BLaER1 (cell line): ENCODE measurements at regions not wholly inside any gene's neighbourhood (a gene's known extent, or its start where the extent isn't known, plus 50 kb on each side); places are given as distances from the start of the nearest gene placed in this dataset.
"Not testable (repeated sequence)": the region's sequence is repeated elsewhere in the genome, so short reads cannot be mapped to it uniquely, and the experiment has no call there.

Source experiments
- H3K27ac ChIP-seq: shearing (Covaris generic); formaldehyde crosslinking; 2 replicates; pipeline ENCODE4 v1.8.1; 2022
- H3K27me3 ChIP-seq: shearing (Covaris generic); formaldehyde crosslinking; 2 replicates; pipeline ENCODE4 v1.8.1; 2022
- H3K36me3 ChIP-seq: shearing (Covaris generic); formaldehyde crosslinking; 2 replicates; pipeline ENCODE4 v1.8.1; 2022
- H3K4me1 ChIP-seq: shearing (Covaris generic); formaldehyde crosslinking; 2 replicates; pipeline ENCODE4 v1.8.1; 2022
- H3K4me2 ChIP-seq: shearing (Covaris generic); formaldehyde crosslinking; 2 replicates; pipeline ENCODE4 v1.8.1; 2022
- H3K4me3 ChIP-seq: shearing (Covaris generic); formaldehyde crosslinking; 2 replicates; pipeline ENCODE4 v1.8.1; 2022
- H3K9ac ChIP-seq: shearing (Covaris generic); formaldehyde crosslinking; 2 replicates; pipeline ENCODE4 v1.8.1; 2022
- H3K9me3 ChIP-seq: shearing (Covaris generic); formaldehyde crosslinking; 2 replicates; pipeline ENCODE4 v1.8.1; 2022
- H4K20me1 ChIP-seq: shearing (Covaris generic); formaldehyde crosslinking; 2 replicates; pipeline ENCODE4 v1.8.1; 2022
- Cebpa-rat ChIP-seq: shearing (Covaris generic); IDR thresholded peaks from 2 replicates; pipeline ENCODE4 v1.8.1; 2022

DNA sequence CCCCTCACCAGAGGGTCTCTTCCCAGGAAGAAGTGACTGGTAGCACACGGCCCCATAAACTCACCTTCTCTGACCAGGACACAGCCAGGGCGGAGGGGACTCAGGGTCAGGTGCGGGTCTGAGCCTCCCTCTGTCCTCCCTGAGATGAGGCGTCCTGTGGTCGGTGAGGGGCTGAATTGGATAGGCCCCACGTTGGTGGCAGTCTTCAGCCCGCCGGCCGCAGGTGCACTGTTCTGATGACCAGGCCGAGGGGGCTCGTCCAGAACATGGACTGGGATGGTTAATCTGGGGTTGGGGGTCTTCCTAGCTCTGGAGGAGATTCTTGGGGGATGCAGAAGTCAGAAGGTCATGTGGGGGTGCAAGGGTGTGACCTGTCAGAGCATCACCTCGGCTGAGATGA lies 102.2 kb upstream of the PPP1R26 start:
- H3K9me3 ChIP-seq, result no peaks in the 10 kb centered on the region
- H3K4me2 ChIP-seq, result no peak overlapping the region
- H3K27me3 ChIP-seq, result no peaks in the 10 kb centered on the region
- H4K20me1 ChIP-seq, result no peaks in the 10 kb centered on the region
- no peak overlapping the region for H3K9ac ChIP-seq
- H3K4me1 ChIP-seq, result peaks cover 9% of the 10 kb centered on the region
- no peak for TF ChIP-seq Cebpa-rat
- no peaks in the 10 kb centered on the region for H3K36me3 ChIP-seq
- no peak overlapping the region for H3K4me3 ChIP-seq
- no peak overlapping the region for H3K27ac ChIP-seq

DNA sequence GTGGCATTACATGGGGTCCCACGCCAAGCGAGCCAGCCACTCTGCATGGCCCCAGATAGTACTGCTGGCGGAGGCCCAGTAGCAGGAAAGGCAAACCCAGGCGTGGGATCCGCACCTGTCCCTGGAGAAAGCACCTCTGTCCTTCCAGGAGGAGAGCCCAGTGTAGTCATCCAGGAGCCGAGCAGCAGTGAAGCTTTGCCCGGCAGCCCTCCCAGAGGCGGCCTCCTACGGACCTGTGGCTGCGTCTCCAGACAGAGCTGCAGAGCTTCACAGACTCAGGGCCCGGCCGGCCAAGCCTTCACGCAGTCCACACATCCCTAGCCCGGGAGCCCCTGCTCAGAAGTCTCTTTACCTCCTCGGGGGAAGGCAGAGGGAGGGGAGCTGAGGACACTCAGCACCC lies 100.8 kb upstream of the PPP1R26 start:
- Histone ChIP-seq H4K20me1 (no peaks in the 10 kb centered on the region), H3K27me3 (no peaks in the 10 kb centered on the region), H3K4me3 (no peak overlapping the region), H3K9me3 (no peaks in the 10 kb centered on the region), H3K27ac (no peak overlapping the region), H3K36me3 (no peaks in the 10 kb centered on the region), H3K4me2 (no peak overlapping the region), H3K9ac (no peak overlapping the region), H3K4me1 (no peaks in the 10 kb centered on the region)
- no peak for TF ChIP-seq Cebpa-rat

DNA sequence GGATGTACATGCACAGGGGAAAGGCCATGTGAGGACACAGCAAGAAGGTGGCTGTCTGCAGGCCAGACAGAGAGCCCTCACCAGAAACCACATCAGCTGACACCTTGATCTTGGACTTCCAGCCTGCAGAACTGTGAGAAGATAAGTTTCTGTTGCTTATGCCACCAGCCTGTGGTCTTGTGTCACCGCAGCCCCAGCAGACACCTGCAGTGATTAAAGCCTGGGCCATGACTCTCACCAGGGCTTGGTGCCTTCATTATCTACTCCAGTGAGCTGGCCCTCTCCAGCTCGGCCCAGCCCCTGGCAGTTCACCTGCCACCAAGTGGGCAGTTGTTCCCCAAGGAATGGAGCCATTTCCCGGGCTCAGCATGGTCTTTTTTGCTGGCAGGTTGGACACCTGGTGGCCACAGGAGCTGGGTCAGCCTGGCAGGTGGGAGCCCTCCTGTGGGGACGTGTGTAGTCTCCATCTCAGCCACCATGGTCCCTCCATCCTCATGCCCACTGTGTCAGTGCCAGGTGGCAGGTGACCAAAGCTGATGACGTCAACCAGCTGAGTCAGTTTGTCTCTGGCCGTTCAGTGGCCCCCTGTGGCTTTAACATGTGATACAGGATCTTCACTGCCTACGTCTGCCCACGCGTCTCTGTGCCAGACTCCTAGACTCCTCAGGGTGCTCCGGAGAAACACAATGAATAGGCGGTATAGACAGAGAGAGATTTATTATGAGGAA lies 99.9 kb upstream of the PPP1R26 start:
- no peak overlapping the region for H3K4me3 ChIP-seq
- no peaks in the 10 kb centered on the region for H3K27me3 ChIP-seq
- no peaks in the 10 kb centered on the region for H3K9me3 ChIP-seq
- no peak overlapping the region for H3K9ac ChIP-seq
- H4K20me1 ChIP-seq, result no peaks in the 10 kb centered on the region
- TF ChIP-seq Cebpa-rat, result no peak
- H3K4me1 ChIP-seq, result no peaks in the 10 kb centered on the region
- no peak overlapping the region for H3K4me2 ChIP-seq
- H3K36me3 ChIP-seq, result no peaks in the 10 kb centered on the region
- no peak overlapping the region for H3K27ac ChIP-seq

DNA sequence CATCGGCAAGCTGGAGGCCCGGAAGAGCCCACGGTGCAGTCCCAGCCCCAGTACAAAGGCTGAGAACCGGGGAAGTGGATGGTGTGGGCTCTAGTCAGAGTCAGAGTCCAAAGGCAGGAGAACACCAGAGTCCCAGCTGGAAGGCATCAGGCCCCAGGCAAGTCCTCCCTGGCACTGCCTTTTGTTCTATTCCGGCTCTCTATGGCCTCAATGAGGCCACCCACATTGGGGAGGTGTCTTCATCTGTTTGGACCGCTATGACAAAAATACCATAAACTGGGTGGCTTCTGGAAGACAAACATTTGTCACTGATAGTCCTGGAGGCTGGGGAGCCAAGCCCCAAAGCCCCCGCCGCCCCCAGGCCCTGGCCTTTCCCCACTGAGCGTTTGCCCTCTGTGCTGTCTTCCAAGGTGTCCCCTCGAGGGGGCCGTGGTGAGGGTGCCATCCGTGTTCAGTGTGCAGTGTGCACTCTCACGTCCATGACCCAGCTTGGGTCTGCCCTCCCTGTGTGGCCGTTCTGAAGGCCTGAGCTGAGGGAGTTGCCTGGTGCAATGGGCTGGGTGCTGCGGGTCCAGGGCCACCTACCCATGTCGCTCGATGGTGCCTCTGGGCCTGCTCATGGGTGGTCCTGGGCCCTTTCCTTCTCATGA lies 99.1 kb upstream of the PPP1R26 start:
- no peaks in the 10 kb centered on the region for H3K36me3 ChIP-seq
- H3K4me2 ChIP-seq, result no peak overlapping the region
- no peak for TF ChIP-seq Cebpa-rat
- H3K27ac ChIP-seq, result no peak overlapping the region
- no peaks in the 10 kb centered on the region for H3K4me1 ChIP-seq
- no peak overlapping the region for H3K9ac ChIP-seq
- H4K20me1 ChIP-seq, result no peaks in the 10 kb centered on the region
- no peaks in the 10 kb centered on the region for H3K9me3 ChIP-seq
- no peak overlapping the region for H3K4me3 ChIP-seq
- no peaks in the 10 kb centered on the region for H3K27me3 ChIP-seq

DNA sequence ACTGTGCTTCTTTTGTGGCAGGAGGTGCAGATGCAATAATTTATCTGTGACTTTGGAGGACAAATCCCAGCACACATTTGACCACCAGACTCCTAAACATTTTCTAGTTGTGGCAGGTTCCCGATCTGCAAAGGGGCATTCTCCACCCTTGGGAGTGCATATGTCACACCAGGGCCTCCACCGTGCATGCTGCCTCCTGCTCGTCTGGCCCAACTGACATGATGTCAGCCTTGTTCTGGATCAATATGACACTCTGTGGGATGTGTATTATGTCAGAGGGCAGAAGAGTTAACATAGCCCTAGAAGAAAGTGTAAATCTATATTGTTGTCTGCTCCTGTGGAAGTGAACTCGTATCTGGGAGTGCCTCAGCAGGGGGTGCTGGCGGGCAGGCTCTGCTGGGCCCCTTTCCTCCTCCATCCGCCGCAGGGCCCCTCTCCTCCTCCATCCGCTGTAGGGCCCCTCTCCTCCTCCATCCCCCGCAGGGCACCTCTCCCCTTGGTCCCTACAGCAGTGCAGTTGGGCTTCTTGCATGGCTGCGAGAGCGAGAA lies 97.7 kb upstream of the PPP1R26 start:
- H3K9ac ChIP-seq, result no peak overlapping the region
- no peaks in the 10 kb centered on the region for H4K20me1 ChIP-seq
- no peaks in the 10 kb centered on the region for H3K9me3 ChIP-seq
- H3K4me3 ChIP-seq, result no peak overlapping the region
- H3K36me3 ChIP-seq, result no peaks in the 10 kb centered on the region
- TF ChIP-seq Cebpa-rat, result no peak
- H3K27ac ChIP-seq, result no peak overlapping the region
- H3K4me2 ChIP-seq, result no peak overlapping the region
- no peaks in the 10 kb centered on the region for H3K4me1 ChIP-seq
- H3K27me3 ChIP-seq, result no peaks in the 10 kb centered on the region

DNA sequence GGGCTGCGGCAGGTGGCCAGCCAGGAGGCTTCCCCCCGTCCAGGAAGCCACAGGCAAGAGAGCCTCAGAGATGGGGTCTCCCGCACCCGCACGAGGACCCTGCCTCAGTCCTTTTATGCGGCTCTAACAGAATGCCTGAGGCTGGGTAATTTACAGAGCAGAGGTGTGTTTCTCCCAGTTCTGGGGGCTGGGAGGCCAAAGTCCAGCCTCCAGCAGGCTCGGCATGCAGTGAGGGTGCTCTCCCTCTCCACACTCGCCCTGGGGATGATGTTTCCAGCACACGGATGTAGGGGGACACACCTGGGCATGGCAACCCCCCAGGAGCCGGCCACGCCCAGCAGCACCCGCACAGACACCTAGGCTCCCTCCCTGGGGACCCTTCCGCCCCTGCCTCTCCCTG lies 95.4 kb upstream of the PPP1R26 start:
- Histone ChIP-seq H3K4me3 (no peak overlapping the region), H3K36me3 (no peaks in the 10 kb centered on the region), H3K9ac (no peak overlapping the region), H3K4me2 (no peak overlapping the region), H3K27me3 (no peaks in the 10 kb centered on the region), H3K9me3 (no peaks in the 10 kb centered on the region), H4K20me1 (no peaks in the 10 kb centered on the region), H3K4me1 (no peaks in the 10 kb centered on the region), H3K27ac (no peak overlapping the region)
- no peak for TF ChIP-seq Cebpa-rat

DNA sequence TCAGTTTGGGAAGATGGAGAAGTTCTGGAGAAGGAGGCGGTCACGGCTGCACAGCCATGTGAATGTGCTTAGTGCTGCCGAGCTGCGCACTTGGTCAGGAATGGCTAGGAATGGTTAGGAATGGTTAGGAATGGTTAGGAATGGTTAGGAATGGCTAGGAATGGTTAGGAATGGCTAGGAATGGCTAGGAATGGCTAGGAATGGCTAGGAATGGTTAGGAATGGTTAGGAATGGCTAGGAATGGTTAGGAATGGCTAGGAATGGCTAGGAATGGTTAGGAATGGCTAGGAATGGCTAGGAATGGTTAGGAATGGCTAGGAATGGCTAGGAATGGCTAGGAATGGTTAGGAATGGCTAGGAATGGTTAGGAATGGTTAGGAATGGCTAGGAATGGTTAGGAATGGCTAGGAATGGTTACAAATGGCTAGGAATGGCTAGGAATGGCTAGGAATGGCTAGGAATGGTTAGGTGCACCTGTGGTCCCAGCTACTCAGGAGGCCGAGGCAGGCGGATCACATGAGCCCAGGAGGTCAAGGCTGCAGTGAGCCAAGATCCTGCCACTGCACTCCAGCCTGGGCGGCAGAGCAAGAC lies 94.7 kb upstream of the PPP1R26 start:
- not testable (repeated sequence) for H3K4me3 ChIP-seq, H3K27ac ChIP-seq, H3K4me2 ChIP-seq, H3K27me3 ChIP-seq, H3K36me3 ChIP-seq, H3K4me1 ChIP-seq, H4K20me1 ChIP-seq, H3K9ac ChIP-seq, H3K9me3 ChIP-seq

DNA sequence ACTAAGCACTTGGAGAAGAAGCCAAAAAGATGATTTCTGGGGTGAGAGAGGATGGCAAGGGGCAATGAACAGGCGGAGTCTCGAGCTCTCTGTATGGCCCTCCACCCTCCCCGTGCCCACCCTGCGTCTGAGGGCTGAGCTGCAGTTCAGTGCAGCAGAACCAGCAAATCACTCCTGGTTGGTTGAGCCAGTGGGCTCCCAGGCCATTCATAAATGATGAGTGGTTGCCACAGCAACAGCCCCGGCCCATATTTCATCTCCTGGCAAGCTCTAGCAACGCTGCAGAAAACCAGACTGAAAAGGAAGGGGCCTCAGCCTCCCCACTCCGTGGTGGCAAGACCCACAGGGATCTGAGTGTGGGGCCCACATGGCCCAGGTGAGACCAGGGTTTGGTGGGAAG lies 93.8 kb upstream of the PPP1R26 start:
- no peaks in the 10 kb centered on the region for H4K20me1 ChIP-seq
- no peaks in the 10 kb centered on the region for H3K36me3 ChIP-seq

DNA sequence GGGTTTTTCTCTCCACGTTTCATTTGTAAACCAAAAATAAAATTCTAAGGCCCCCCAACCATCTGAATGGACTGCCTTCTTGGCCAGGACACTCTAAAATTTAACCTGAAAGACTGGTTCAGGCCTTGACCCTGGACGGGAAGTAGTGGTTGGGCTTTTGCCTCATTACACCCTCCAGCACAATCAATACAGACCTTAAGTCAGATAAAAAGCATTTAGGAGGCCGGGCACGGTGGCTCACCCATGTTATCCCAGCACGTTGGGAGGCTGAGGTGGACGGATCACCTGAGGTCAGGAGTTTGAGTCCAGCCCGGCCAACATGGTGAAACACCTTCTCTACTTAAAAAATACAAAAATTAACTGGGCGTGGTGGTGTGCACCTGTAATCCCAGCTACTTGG lies 91.6 kb upstream of the PPP1R26 start:
- Histone ChIP-seq H3K4me2 (no peak overlapping the region), H3K9ac (no peak overlapping the region), H4K20me1 (no peaks in the 10 kb centered on the region), H3K27me3 (no peaks in the 10 kb centered on the region), H3K4me1 (peaks cover 16% of the 10 kb centered on the region; the same call in 1 of the 2 replicates), H3K4me3 (no peak overlapping the region), H3K9me3 (no peaks in the 10 kb centered on the region), H3K27ac (no peak overlapping the region), H3K36me3 (no peaks in the 10 kb centered on the region)
- TF ChIP-seq Cebpa-rat, result no peak

More for the DNA sequence above, 93.8 kb upstream of the PPP1R26 start:
- Histone ChIP-seq H3K4me3 (no peak overlapping the region), H3K4me2 (no peak overlapping the region), H3K4me1 (peaks cover 10% of the 10 kb centered on the region; the same call in 1 of the 2 replicates), H3K27me3 (no peaks in the 10 kb centered on the region), H3K9me3 (no peaks in the 10 kb centered on the region), H3K9ac (no peak overlapping the region), H3K27ac (no peak overlapping the region)
- no peak for TF ChIP-seq Cebpa-rat

DNA sequence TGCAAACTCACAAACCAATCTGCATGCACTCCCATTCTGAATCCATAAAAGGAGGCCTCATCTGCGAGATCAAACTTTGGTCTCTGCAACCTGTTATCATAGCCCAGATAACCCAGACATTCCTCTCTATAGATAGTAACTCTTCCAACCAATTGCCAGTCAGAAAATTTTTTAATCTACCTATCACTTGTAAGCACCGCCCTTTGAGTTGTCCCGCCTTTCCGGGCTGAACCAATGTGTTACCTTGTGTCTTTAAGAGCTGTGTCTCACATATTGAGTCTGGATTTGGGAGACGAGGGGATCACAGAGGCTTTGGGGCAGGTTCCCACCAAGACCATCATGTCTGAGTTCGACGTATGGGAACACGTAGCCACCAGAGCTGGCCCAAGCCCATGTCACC lies 91.1 kb upstream of the PPP1R26 start:
- Histone ChIP-seq H3K4me1 (peaks cover 16% of the 10 kb centered on the region; the same call in 1 of the 2 replicates), H3K9ac (no peak overlapping the region), H3K27ac (no peak overlapping the region), H3K4me2 (no peak overlapping the region), H4K20me1 (no peaks in the 10 kb centered on the region), H3K4me3 (no peak overlapping the region), H3K36me3 (no peaks in the 10 kb centered on the region), H3K9me3 (no peaks in the 10 kb centered on the region), H3K27me3 (no peaks in the 10 kb centered on the region)
- TF ChIP-seq Cebpa-rat, result no peak
